Dendritic cell treated with granulocyte-macrophage colony-stimulating factor and Interleukin-4, amounts not matched to agents 40 ng/mL and 50 ng/mL, for 4 days (primary cell): ENCODE measurements at regions not wholly inside any gene's neighbourhood (a gene's known extent, or its start where the extent isn't known, plus 50 kb on each side); places are given as distances from the start of the nearest gene placed in this dataset.
"Not testable (repeated sequence)": the region's sequence is repeated elsewhere in the genome, so short reads cannot be mapped to it uniquely, and the experiment has no call there.

Experiments
- H3K27ac Mint-ChIP-seq: one replicate; pipeline ENCODE4 v1.8.0; 2022; ENCODE audit warnings: mild to moderate bottlenecking, mixed read lengths
- H3K27me3 Mint-ChIP-seq: one replicate; pipeline ENCODE4 v1.8.0; 2022; ENCODE audit warnings: mild to moderate bottlenecking, mixed read lengths
- H3K36me3 Mint-ChIP-seq: one replicate; pipeline ENCODE4 v1.8.0; 2022; ENCODE audit warnings: low read depth, mixed read lengths
- H3K4me1 Mint-ChIP-seq: one replicate; pipeline ENCODE4 v1.8.0; 2022; ENCODE audit warnings: low read depth, mixed read lengths
- H3K4me3 Mint-ChIP-seq: one replicate; pipeline ENCODE4 v1.8.0; 2022; ENCODE audit warnings: mild to moderate bottlenecking, moderate library complexity, mixed read lengths
- H3K9me3 Mint-ChIP-seq: one replicate; pipeline ENCODE4 v1.8.0; 2022; ENCODE audit warnings: mixed read lengths
- intact Hi-C: fragments of 100-400 bp; cut with micrococcal nuclease; formaldehyde crosslinking; loops from one replicate; pipeline ENCODE4 v1.15.0; 2022

- intact Hi-C loops = no loop called here
- no peaks in the 10 kb centered on the region for H3K27me3 Mint-ChIP-seq
- H3K4me3 Mint-ChIP-seq = no peak overlapping the region
- H3K36me3 Mint-ChIP-seq = no peaks in the 10 kb centered on the region
- no peaks in the 10 kb centered on the region for H3K4me1 Mint-ChIP-seq
- H3K27ac Mint-ChIP-seq = no peak overlapping the region
- peaks cover 52% of the 10 kb centered on the region for H3K9me3 Mint-ChIP-seq
Measured at GRCh38 chr11:21761000-21761399, 431.9 kb upstream of the ANO5 start.

GRCh38 chr11:21768388-21768787 lies 424.5 kb upstream of the ANO5 start:
- Mint-ChIP-seq H3K36me3 (no peaks in the 10 kb centered on the region), H3K4me3 (no peak overlapping the region), H3K27me3 (no peaks in the 10 kb centered on the region), H3K4me1 (no peaks in the 10 kb centered on the region), H3K27ac (no peak overlapping the region), H3K9me3 (no peaks in the 10 kb centered on the region)
- intact Hi-C loops = no loop called here

GRCh38 chr11:21769188-21769587 lies 423.7 kb upstream of the ANO5 start:
- no peak overlapping the region for H3K4me3 Mint-ChIP-seq
- H3K36me3 Mint-ChIP-seq = no peaks in the 10 kb centered on the region
- H3K4me1 Mint-ChIP-seq = no peaks in the 10 kb centered on the region
- no peaks in the 10 kb centered on the region for H3K9me3 Mint-ChIP-seq
- no peaks in the 10 kb centered on the region for H3K27me3 Mint-ChIP-seq
- no peak overlapping the region for H3K27ac Mint-ChIP-seq
- intact Hi-C loops = no loop called here

- no peak overlapping the region for H3K27ac Mint-ChIP-seq
- H3K4me3 Mint-ChIP-seq = no peak overlapping the region
- H3K4me1 Mint-ChIP-seq = no peaks in the 10 kb centered on the region
- H3K27me3 Mint-ChIP-seq = no peaks in the 10 kb centered on the region
- intact Hi-C loops = no loop called here
- H3K36me3 Mint-ChIP-seq = no peaks in the 10 kb centered on the region
- H3K9me3 Mint-ChIP-seq = no peaks in the 10 kb centered on the region
Measured at GRCh38 chr11:21771097-21771496, 421.8 kb upstream of the ANO5 start.

- no peaks in the 10 kb centered on the region for H3K36me3 Mint-ChIP-seq
- no peak overlapping the region for H3K27ac Mint-ChIP-seq
- no peaks in the 10 kb centered on the region for H3K9me3 Mint-ChIP-seq
- no peak overlapping the region for H3K4me3 Mint-ChIP-seq
- H3K4me1 Mint-ChIP-seq = no peaks in the 10 kb centered on the region
- H3K27me3 Mint-ChIP-seq = no peaks in the 10 kb centered on the region
- intact Hi-C loops = no loop called here
Measured at GRCh38 chr11:21774212-21774611, 418.7 kb upstream of the ANO5 start.

GRCh38 chr11:21775911-21776310 lies 417.0 kb upstream of the ANO5 start:
- intact Hi-C loops = no loop called here

GRCh38 chr11:21783954-21784353 lies 408.9 kb upstream of the ANO5 start:
- Mint-ChIP-seq H3K27ac (no peak overlapping the region), H3K4me3 (no peak overlapping the region), H3K4me1 (no peaks in the 10 kb centered on the region), H3K9me3 (no peaks in the 10 kb centered on the region), H3K36me3 (no peaks in the 10 kb centered on the region), H3K27me3 (no peaks in the 10 kb centered on the region)
- intact Hi-C loops = no loop called here

More at GRCh38 chr11:21775911-21776310, 417.0 kb upstream of the ANO5 start:
- no peak overlapping the region for H3K27ac Mint-ChIP-seq
- H3K27me3 Mint-ChIP-seq = no peaks in the 10 kb centered on the region
- no peaks in the 10 kb centered on the region for H3K9me3 Mint-ChIP-seq
- H3K4me1 Mint-ChIP-seq = no peaks in the 10 kb centered on the region
- H3K36me3 Mint-ChIP-seq = no peaks in the 10 kb centered on the region
- H3K4me3 Mint-ChIP-seq = no peak overlapping the region

GRCh38 chr11:21785351-21785750 lies 407.5 kb upstream of the ANO5 start:
- H3K27ac Mint-ChIP-seq = no peak overlapping the region
- H3K27me3 Mint-ChIP-seq = no peaks in the 10 kb centered on the region
- H3K4me3 Mint-ChIP-seq = no peak overlapping the region
- H3K4me1 Mint-ChIP-seq = no peaks in the 10 kb centered on the region
- intact Hi-C loops = no loop called here
- H3K9me3 Mint-ChIP-seq = peaks cover 9% of the 10 kb centered on the region
- H3K36me3 Mint-ChIP-seq = no peaks in the 10 kb centered on the region

- Mint-ChIP-seq H3K9me3 (peaks cover 17% of the 10 kb centered on the region), H3K27me3 (no peaks in the 10 kb centered on the region), H3K4me3 (no peak overlapping the region), H3K36me3 (no peaks in the 10 kb centered on the region), H3K4me1 (peaks cover 6% of the 10 kb centered on the region), H3K27ac (no peak overlapping the region)
- intact Hi-C loops = no loop called here
Measured at GRCh38 chr11:21794306-21794705, 398.6 kb upstream of the ANO5 start.

- intact Hi-C loops = no loop called here
- H3K27ac Mint-ChIP-seq = no peak overlapping the region
- H3K27me3 Mint-ChIP-seq = peaks cover 2% of the 10 kb centered on the region
- peaks cover 6% of the 10 kb centered on the region for H3K4me1 Mint-ChIP-seq
- H3K36me3 Mint-ChIP-seq = no peaks in the 10 kb centered on the region
- H3K9me3 Mint-ChIP-seq = peaks cover 14% of the 10 kb centered on the region
- H3K4me3 Mint-ChIP-seq = no peak overlapping the region
Measured at GRCh38 chr11:21798216-21798615, 394.7 kb upstream of the ANO5 start.

GRCh38 chr11:21804523-21804922 lies 388.4 kb upstream of the ANO5 start:
- H3K4me1 Mint-ChIP-seq, H3K36me3 Mint-ChIP-seq, H3K4me3 Mint-ChIP-seq, H3K27ac Mint-ChIP-seq, H3K27me3 Mint-ChIP-seq, intact Hi-C loops: not testable (repeated sequence)
- H3K9me3 Mint-ChIP-seq = peaks cover 23% of the 10 kb centered on the region

GRCh38 chr11:21806508-21806907 lies 386.4 kb upstream of the ANO5 start:
- Mint-ChIP-seq H3K9me3 (peaks cover 23% of the 10 kb centered on the region), H3K4me1 (peaks cover 6% of the 10 kb centered on the region), H3K36me3 (no peaks in the 10 kb centered on the region), H3K27me3 (no peaks in the 10 kb centered on the region), H3K4me3 (no peak overlapping the region), H3K27ac (no peak overlapping the region)
- intact Hi-C loops = no loop called here

GRCh38 chr11:21806947-21807346 lies 385.9 kb upstream of the ANO5 start:
- H3K36me3 Mint-ChIP-seq = no peaks in the 10 kb centered on the region
- peaks cover 6% of the 10 kb centered on the region for H3K4me1 Mint-ChIP-seq

GRCh38 chr11:21807350-21807749 lies 385.5 kb upstream of the ANO5 start:
- H3K4me1 Mint-ChIP-seq = peaks cover 6% of the 10 kb centered on the region
- intact Hi-C loops = no loop called here

More at GRCh38 chr11:21806947-21807346, 385.9 kb upstream of the ANO5 start:
- Mint-ChIP-seq H3K27ac (no peak overlapping the region), H3K9me3 (peaks cover 23% of the 10 kb centered on the region), H3K27me3 (no peaks in the 10 kb centered on the region), H3K4me3 (no peak overlapping the region)
- intact Hi-C loops = no loop called here

GRCh38 chr11:21810650-21811049 lies 382.2 kb upstream of the ANO5 start:
- H3K27ac Mint-ChIP-seq = no peak overlapping the region
- H3K9me3 Mint-ChIP-seq = no peaks in the 10 kb centered on the region
- H3K4me1 Mint-ChIP-seq = peaks cover 6% of the 10 kb centered on the region
- H3K36me3 Mint-ChIP-seq = no peaks in the 10 kb centered on the region
- H3K27me3 Mint-ChIP-seq = no peaks in the 10 kb centered on the region
- no peak overlapping the region for H3K4me3 Mint-ChIP-seq
- intact Hi-C loops = no loop called here

More at GRCh38 chr11:21807350-21807749, 385.5 kb upstream of the ANO5 start:
- H3K36me3 Mint-ChIP-seq = no peaks in the 10 kb centered on the region
- no peak overlapping the region for H3K4me3 Mint-ChIP-seq
- H3K27me3 Mint-ChIP-seq = no peaks in the 10 kb centered on the region
- H3K9me3 Mint-ChIP-seq = peaks cover 23% of the 10 kb centered on the region
- H3K27ac Mint-ChIP-seq = no peak overlapping the region
